Stimulated activated CD8-positive, alpha-beta memory T cell treated with anti-CD3 and anti-CD28 coated beads, Interleukin-15, amount 100 ng/mL, for 1 hour (primary cell): ENCODE measurements at regions not wholly inside any gene's neighbourhood (a gene's known extent, or its start where the extent isn't known, plus 50 kb on each side); places are given as distances from the start of the nearest gene placed in this dataset.
"Not testable (repeated sequence)": the region's sequence is repeated elsewhere in the genome, so short reads cannot be mapped to it uniquely, and the experiment has no call there.

Experiments used
- DNase-seq: peaks from one replicate; pipeline ENCODE4 v3.0.0-alpha.2; 2020; ENCODE audit warnings: low read depth

- no peak for DNase-seq
Measured at GRCh38 chr1:91098299-91098906, 76.6 kb upstream of the ZNF644 start.

- DNase-seq = not testable (repeated sequence)
Measured at GRCh38 chr1:91095321-91095720, 73.5 kb upstream of the ZNF644 start.

- DNase-seq = no peak
Measured at GRCh38 chr1:91092503-91092902, 70.7 kb upstream of the ZNF644 start.

GRCh38 chr1:91091812-91092211 lies 70.0 kb upstream of the ZNF644 start:
- DNase-seq = no peak

- DNase-seq = no peak
Measured at GRCh38 chr1:91080650-91081049, 58.8 kb upstream of the ZNF644 start.

- no peak for DNase-seq
Measured at GRCh38 chr1:91078859-91079258, 57.0 kb upstream of the ZNF644 start.

- DNase-seq = no peak
Measured at GRCh38 chr1:91076834-91077233, 55.0 kb upstream of the ZNF644 start.

GRCh38 chr1:91075233-91076135 lies 53.6 kb upstream of the ZNF644 start:
- DNase-seq = no peak

GRCh38 chr1:91073299-91073698 lies 51.5 kb upstream of the ZNF644 start:
- DNase-seq = no peak

GRCh38 chr1:91071838-91072237 lies 50.0 kb upstream of the ZNF644 start:
- DNase-seq = no peak
